GM21381 (cell line): ENCODE measurements at regions not wholly inside any gene's neighbourhood (a gene's known extent, or its start where the extent isn't known, plus 50 kb on each side); places are given as distances from the start of the nearest gene placed in this dataset.
"Not testable (repeated sequence)": the region's sequence is repeated elsewhere in the genome, so short reads cannot be mapped to it uniquely, and the experiment has no call there.

ENCODE experiments used
- ATAC-seq: cut with Tn5 transposase; IDR thresholded peaks from one replicate; pipeline ENCODE4 v1.9.1; 2021; ENCODE audit warnings: mild to moderate bottlenecking, moderate library complexity; ENCODE audit not compliant: unreplicated experiment

DNA sequence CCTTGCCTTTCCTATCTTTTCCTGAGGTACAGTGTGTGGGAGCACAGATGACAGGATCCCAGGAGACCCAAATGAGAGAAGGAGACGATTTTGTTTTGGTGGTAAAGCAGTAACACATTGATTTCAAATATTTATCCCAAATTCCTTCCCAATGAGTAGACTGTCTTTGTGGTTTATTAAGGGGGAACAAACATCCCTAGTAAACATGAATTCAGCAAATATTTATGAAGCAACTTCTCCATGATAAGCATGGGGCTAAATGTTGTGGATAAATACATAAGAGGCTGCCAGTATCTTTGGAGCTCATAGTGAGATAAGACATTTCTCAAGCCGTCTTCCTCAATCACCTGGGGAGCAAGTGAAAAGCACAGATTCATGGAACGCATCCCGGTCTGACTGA lies 460.8 kb upstream of the CFAP20DC start:
- ATAC-seq: no peak

DNA sequence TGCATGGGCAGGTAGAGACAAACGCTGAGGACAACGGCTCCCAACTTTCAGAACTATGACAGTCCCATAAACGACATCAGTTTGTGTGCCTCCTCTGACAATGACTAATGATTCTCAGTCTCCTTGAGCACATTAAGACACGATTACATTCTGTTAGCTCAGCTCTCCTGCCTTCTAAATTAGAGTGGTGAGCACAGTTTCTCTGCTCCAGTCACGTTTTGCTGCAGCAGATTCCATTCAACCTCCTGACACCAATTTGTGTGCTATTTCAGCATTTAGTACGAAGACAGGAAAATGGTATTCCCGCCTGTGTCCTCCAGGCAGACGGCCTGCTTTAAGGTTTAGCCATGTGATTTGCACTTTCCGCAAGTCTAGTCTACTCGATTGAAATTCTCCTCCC lies 458.4 kb upstream of the CFAP20DC start:
- ATAC-seq: no peak

DNA sequence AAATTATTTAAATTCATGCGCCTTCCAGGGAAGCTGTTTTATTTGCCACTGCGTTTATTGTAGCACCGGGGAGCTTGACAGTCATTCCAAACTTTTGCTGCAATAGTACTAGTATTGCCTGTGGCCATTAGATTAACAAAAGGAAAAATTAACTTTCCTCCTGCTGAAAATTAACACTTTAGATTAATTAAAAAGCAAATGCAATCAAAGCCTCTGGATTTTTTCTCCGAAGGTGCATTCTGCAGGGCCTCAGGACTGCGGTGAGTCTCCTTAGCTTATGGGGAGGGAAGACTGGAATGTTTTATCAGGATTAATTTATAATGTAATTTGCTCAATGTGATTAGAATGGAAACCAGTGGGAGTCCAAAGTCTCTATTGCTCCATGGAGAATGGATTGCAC lies 456.4 kb upstream of the CFAP20DC start:
- no peak for ATAC-seq

DNA sequence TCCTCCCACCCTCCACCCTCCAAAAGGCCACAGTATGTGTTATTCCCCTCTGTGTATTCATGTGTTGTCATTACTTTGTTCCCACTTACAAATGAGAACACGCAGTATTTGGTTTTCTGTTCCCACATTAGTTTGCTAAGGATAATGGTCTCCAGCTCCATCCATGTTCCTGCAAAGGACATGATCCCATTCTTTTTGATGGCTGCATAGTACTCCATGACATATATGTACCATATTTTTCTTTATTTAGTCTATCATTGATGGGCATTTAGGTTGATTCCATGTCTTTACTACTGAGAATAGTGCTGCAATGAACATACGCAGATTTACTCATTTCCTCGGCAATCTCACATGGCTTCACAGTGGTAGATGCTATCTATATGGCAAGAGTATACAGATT lies 453.6 kb upstream of the CFAP20DC start:
- no peak for ATAC-seq

DNA sequence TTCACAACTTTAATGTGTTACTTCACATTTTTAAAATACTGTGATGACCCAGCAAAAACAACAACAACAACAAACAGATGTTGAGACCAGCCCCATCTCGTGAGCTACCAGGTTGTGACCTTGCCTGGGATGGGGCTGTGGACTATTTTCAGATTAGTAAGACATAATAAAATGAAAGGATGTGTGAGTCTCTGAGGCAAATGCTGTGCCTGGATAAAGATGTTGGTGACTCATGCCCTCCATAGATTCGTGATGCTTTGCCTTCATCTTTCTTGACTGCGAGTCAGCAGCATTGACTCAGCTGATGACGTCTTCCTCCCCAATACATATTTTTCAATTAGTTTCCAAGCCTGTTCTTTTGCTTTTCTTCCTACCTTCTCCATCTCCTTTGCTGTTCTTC lies 453.0 kb upstream of the CFAP20DC start:
- ATAC-seq: no peak

GRCh38 chr3:59499954-59500353 lies 450.1 kb upstream of the CFAP20DC start:
- ATAC-seq: no peak

DNA sequence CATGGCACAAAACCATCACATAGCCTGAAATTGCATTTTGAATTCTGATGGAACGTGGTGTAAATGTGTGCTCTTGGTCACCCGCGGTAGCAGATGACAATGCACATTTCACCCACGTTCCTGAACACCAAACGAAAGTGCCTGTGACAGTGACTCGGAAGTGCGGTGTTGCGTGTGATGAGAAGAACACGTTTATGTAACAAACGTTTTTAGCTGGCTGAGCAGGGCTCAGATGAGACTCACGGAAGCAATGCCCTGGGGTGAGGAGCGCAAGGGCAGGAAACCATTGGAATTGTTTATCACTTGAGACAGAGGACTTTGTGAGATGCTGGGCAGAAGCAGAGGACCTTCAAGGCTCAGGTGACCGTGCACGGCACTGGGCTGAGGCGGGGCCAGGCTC lies 449.2 kb upstream of the CFAP20DC start:
- no peak for ATAC-seq

DNA sequence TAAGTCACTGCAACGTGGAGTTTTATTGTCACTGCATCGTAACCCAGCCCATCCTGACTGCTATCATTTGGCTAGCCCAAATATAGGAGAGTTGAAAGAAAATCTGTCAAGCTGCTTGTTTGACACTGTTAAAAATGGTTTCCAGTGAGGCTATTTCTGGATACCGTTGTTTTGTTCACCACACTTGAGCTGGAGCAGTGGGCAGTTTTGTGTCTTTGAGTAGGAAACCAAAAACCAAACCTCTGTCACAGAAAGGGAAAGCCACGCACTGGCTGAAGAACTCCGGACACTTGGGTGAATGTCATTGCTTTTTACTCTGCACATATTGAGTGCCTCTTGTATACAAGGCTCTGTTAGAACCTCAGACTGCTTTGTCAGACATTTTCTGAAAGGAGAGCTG lies 446.4 kb upstream of the CFAP20DC start:
- ATAC-seq: no peak

GRCh38 chr3:59494969-59495368 lies 445.1 kb upstream of the CFAP20DC start:
- ATAC-seq: not testable (repeated sequence)

DNA sequence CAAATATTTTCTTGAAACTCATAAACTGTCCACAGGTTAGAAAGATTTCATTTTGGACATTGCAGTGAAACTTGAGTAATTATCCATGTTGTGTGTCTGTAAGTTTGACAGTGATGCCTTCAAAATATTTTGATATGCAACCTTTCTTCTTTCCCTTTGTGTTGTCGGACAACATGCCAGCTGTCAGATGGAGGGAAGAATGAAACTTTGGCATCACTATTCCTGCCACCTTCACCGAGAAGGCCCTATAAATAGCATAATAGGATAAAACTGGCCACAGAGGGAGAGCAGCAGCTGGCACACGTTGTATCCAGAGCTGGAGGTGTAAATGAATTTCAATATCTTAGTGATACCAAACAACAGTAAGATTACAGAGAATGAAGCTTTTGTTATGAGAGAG lies 436.7 kb upstream of the CFAP20DC start:
- ATAC-seq: no peak

DNA sequence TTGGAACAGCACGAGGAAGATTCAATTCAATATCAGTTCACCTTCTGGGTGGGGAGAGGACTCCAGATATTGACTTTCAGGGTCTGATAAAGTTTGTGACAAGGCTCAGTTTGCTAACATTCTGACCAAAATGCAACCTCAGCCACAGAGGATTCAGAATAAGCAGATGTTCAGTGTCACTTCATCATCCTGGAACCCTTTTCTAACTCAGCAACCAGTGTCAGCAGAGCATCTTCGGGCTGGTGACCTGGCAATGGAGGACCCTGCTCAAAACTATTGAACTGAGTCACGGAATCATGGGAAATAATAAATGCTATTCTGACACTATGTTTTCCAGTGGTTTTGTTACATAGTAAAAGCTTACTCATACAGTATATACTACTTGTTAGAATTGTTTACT lies 433.4 kb upstream of the CFAP20DC start:
- no peak for ATAC-seq

GRCh38 chr3:59482684-59483083 lies 432.9 kb upstream of the CFAP20DC start:
- ATAC-seq: no peak

GRCh38 chr3:59481776-59482400 lies 432.1 kb upstream of the CFAP20DC start:
- no peak for ATAC-seq

DNA sequence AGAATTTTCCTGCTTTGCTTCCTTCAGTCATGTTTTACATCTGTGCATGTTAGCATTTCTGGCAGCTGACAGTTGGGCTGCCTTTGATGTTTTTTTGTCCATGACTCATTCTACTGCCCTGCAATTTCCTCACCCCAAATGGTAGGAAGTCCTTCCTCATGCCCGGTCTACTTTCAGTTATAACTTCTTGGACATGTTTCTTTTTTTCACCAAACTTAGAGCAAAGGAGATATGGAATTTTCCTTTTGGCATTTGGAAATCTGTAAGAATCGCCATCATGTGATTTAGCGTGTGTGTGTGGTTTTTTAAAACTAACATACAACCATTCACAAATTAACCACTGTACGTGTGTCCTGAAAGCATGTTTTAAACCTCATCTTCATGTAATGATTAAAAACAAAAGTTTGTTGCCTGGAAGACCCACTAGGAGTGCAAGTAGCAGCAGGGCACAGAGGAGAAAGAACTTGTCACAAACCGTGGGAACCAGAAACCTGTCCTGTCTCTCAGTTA lies 430.7 kb upstream of the CFAP20DC start:
- peak; percentile 87 for ATAC-seq

- no peak for ATAC-seq
Observed at GRCh38 chr3:59473636-59474035, 423.8 kb upstream of the CFAP20DC start.

- no peak for ATAC-seq
Observed at GRCh38 chr3:59472541-59472940, 422.7 kb upstream of the CFAP20DC start.

- ATAC-seq: no peak
Observed at GRCh38 chr3:59469948-59470723, 420.3 kb upstream of the CFAP20DC start.

- ATAC-seq: no peak
Observed at GRCh38 chr3:59467476-59467875, 417.7 kb upstream of the CFAP20DC start.

GRCh38 chr3:59464187-59464586 lies 414.4 kb upstream of the CFAP20DC start:
- ATAC-seq: no peak

DNA sequence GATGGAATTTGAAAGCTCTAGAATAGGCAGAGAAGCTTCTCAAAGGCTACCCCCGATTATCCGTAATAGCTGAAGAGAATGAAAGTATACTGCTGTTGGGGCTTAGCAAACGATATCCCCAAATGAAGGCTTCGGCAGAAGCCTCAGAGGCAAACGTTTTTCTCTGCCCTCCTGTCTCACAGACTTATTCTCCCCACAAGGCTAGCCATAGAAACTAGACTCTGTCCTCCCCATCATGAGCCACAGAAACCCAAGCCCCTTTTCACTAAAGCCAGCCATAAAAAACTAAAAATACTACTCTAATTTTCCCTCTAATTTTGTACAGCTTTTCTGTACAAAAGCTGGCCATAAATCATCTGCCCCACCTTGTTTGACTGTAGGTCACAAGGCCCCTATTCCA lies 413.4 kb upstream of the CFAP20DC start:
- no peak for ATAC-seq

- ATAC-seq: no peak
Observed at GRCh38 chr3:59460068-59460467, 410.2 kb upstream of the CFAP20DC start.

- ATAC-seq: peak; percentile 95
Observed at GRCh38 chr3:59456852-59457485, 407.1 kb upstream of the CFAP20DC start.
